Gastrocnemius medialis (tissue), 4 donors: ENCODE measurements at regions not wholly inside any gene's neighbourhood (a gene's known extent, or its start where the extent isn't known, plus 50 kb on each side); places are given as distances from the start of the nearest gene placed in this dataset.

Source experiments
- POLR2A ChIP-seq, 2 donors: fragments of 450-650 bp; IDR thresholded peaks; one replicate each; pipeline ENCODE4 v1.6.1; 2017; ENCODE audit warnings: antibody characterized with exemption in 2 of 2, mild to moderate bottlenecking in 2 of 2, moderate library complexity in 2 of 2
- TF ChIP-seq, protein P1 (sequence below), 5 experiments: fragments of 450-650 bp in 3 of 5; fragments of 200-600 bp in 2 of 5; sonication (generic) in 2 of 5; IDR thresholded peaks in 4 of 5; conservative IDR thresholded peaks in 1 of 5; 1 replicate in 4 of 5; 2 replicates in 1 of 5; pipeline ENCODE4 v1.5.1; 2016 to 2019; ENCODE audit warnings: antibody characterized with exemption in 5 of 5, mild to moderate bottlenecking in 3 of 5, moderate library complexity in 3 of 5

DNA sequence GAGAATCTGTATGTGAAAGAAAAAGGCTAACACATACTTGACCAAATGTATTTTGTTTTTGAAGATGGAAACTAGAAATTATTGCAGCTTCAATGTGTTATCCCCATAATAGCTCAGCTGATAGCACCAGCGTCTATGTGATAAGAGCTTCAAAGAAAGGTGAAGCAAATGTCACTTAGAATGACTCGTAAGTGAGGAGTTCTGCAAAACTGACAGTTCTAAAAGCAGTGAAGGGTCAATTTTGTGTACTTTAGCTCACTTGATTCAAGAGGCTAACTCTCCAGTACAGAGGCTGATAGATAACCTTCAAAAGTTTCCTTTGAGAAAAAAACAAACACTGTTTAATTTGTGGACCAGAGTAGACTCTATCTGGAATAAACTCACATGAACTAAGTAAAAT, 87.2 kb upstream of the CARD18 start:
- TF ChIP-seq, protein P1, sequence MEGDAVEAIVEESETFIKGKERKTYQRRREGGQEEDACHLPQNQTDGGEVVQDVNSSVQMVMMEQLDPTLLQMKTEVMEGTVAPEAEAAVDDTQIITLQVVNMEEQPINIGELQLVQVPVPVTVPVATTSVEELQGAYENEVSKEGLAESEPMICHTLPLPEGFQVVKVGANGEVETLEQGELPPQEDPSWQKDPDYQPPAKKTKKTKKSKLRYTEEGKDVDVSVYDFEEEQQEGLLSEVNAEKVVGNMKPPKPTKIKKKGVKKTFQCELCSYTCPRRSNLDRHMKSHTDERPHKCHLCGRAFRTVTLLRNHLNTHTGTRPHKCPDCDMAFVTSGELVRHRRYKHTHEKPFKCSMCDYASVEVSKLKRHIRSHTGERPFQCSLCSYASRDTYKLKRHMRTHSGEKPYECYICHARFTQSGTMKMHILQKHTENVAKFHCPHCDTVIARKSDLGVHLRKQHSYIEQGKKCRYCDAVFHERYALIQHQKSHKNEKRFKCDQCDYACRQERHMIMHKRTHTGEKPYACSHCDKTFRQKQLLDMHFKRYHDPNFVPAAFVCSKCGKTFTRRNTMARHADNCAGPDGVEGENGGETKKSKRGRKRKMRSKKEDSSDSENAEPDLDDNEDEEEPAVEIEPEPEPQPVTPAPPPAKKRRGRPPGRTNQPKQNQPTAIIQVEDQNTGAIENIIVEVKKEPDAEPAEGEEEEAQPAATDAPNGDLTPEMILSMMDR (IDR thresholded peaks at IDR 0.05 in 4 of 5, conservative IDR thresholded peaks at IDR 0.05 in 1 of 5) = no peak
- TF ChIP-seq POLR2A (IDR thresholded peaks at IDR 0.05) = no peak
